Suprapubic skin (tissue), 3 donors: ENCODE measurements at regions not wholly inside any gene's neighbourhood (a gene's known extent, or its start where the extent isn't known, plus 50 kb on each side); places are given as distances from the start of the nearest gene placed in this dataset.

Source experiments
- POLR2AphosphoS5 ChIP-seq, 3 donors: sonication (generic); formaldehyde crosslinking; IDR thresholded peaks; one replicate each; pipeline ENCODE4 v1.6.1; 2017; ENCODE audit warnings: antibody characterized with exemption in 3 of 3
- TF ChIP-seq, protein P1 (sequence below), 2 donors: fragments of 200-600 bp in 1 of 2; fragments of 450-650 bp in 1 of 2; sonication (generic) in 1 of 2; IDR thresholded peaks; one replicate each; pipeline ENCODE4 v1.5.1; 2016 to 2019; ENCODE audit warnings: antibody characterized with exemption in 2 of 2, mild to moderate bottlenecking in 1 of 2, moderate library complexity in 1 of 2

DNA sequence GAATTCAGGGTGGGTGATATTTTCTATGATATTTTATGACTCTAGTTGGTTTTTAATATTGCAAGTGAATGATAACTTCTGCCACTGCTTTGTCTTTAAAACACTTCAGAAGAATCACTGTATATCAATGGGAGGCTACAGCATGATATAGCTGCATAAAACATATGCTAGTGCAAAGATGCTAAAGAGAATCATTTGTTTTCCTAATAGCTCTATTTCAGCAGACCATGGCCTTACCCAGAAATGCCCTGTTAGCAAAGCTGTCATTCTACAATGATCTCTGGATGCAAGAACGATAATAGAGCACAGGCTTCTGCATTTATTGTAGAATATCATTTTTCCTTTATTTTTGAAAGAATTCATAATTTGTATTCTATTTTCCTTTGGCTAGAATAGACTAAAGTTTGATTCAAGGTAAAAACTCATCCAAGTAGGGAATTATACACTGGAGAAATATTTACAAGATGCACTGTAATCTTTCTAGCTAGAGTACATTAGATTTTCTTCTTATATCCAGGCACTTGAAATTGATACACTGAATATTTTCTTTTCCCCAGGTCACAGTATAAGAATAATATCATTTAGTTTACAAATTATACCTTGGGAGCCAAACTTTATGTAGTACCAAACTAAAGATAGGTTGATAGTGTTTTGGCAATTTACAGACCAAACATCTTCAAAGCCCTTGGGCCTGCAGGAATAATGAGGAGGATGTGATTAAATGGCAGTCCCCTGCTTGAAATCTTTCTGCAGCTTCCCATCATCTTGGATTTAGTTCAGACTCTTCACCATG is 252.6 kb upstream of the LINC00305 start:
- no peak for TF ChIP-seq POLR2AphosphoS5 (IDR thresholded peaks at IDR 0.05)
- TF ChIP-seq, protein P1, sequence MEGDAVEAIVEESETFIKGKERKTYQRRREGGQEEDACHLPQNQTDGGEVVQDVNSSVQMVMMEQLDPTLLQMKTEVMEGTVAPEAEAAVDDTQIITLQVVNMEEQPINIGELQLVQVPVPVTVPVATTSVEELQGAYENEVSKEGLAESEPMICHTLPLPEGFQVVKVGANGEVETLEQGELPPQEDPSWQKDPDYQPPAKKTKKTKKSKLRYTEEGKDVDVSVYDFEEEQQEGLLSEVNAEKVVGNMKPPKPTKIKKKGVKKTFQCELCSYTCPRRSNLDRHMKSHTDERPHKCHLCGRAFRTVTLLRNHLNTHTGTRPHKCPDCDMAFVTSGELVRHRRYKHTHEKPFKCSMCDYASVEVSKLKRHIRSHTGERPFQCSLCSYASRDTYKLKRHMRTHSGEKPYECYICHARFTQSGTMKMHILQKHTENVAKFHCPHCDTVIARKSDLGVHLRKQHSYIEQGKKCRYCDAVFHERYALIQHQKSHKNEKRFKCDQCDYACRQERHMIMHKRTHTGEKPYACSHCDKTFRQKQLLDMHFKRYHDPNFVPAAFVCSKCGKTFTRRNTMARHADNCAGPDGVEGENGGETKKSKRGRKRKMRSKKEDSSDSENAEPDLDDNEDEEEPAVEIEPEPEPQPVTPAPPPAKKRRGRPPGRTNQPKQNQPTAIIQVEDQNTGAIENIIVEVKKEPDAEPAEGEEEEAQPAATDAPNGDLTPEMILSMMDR (IDR thresholded peaks at IDR 0.05), result no peak
